ENCODE measurements at regions not wholly inside any gene's neighbourhood (a gene's known extent, or its start where the extent isn't known, plus 50 kb on each side); places are given as distances from the start of the nearest gene placed in this dataset.

- no peak for DNase-seq
- H3K4me3 ChIP-seq, result no peak overlapping the region
- ATAC-seq, result no peak
Observed at GRCh38 chr2:7133521-7133920, 216.3 kb downstream of the RNF144A start.

DNA sequence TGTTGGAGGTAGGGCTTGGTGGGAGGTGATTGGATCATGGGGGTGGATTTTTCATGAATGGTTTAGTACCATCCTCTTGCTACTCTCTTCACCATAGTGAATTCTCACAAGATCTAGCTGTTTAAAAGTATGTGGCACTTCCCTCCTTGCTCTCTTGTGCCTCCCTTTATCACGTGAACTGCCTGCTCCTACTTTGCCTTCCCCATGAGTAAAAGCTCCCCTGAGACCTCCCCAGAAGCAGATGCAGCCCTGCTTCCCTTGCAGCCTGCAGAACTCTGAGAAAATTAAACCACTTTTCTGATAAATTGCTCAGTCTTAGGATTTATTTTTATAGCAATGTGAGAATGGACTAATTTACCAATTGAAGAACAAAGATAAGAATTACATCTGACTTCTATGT lies 223.1 kb downstream of the RNF144A start:
- Histone ChIP-seq H3K4me3 (no peak overlapping the region), H3K36me3 (no peaks in the 10 kb centered on the region), H3K27me3 (no peaks in the 10 kb centered on the region), H3K4me1 (no peaks in the 10 kb centered on the region), H3K27ac (no peak overlapping the region), H3K9me3 (no peaks in the 10 kb centered on the region)
- FAIRE-seq (no peak), ATAC-seq (no peak), DNase-seq (no peak)
- intact Hi-C loops (cut with DNase I), result no loop called here
- no peak for TF ChIP-seq CTCF (IDR thresholded peaks at IDR 0.05)
- 87 to 88% methylated on average over 1 of the region's 1 CpG for WGBS, 2 donors

More at GRCh38 chr2:7133521-7133920, 216.3 kb downstream of the RNF144A start:
- H3K27me3 ChIP-seq, result no peaks in the 10 kb centered on the region
- no peak for TF ChIP-seq CTCF (IDR thresholded peaks at IDR 0.05)
- no peak overlapping the region for H3K27ac ChIP-seq
- FAIRE-seq, result no peak
- no peaks in the 10 kb centered on the region for H3K36me3 ChIP-seq
- no peaks in the 10 kb centered on the region for H3K9me3 ChIP-seq
- WGBS, 2 donors, result 94 to 99% methylated on average over 4 of the region's 4 CpGs
- H3K4me1 ChIP-seq, result no peaks in the 10 kb centered on the region
- intact Hi-C loops (cut with DNase I), result no loop called here

DNA sequence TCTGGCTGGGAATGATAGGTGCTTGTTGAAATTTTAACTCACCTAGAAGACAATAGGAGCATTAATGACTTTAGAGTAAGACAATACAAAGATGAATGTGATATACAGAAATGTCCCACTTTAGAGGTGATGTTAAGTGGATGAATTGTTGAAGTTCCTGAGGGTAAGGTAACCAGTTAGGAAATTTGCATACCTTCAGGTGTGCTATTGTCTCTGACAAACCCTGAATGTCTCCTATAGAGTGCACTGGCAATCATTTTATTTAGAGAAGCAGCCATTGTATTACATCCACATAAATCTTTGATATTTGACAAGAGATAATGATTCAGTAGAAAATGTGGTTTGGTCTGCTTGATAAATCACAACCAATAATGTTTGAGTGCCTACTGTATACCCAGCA lies 228.5 kb downstream of the RNF144A start:
- no peak for FAIRE-seq
- no peak for TF ChIP-seq CTCF (IDR thresholded peaks at IDR 0.05)

DNA sequence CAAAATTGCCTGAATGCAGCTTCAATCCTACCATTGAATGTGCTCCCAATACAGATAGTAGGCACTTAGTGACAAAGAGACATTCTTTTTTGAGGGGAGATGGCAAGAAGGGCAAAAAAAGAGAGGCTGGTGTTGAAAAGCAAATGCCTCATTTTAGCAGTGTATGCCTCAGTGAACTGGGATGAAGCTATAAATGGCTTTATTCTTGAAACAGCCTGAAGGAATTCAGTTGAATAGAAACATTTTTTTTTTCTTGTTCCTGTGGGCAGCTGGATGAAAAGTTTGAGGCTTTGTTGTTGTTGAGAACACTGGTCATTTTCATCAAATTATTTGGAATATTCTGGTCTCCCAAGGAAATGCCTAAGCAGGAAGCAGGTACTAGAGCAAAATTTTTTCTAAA lies 228.9 kb downstream of the RNF144A start:
- TF ChIP-seq CTCF (IDR thresholded peaks at IDR 0.05), result no peak
- ATAC-seq (no peak), FAIRE-seq (no peak), DNase-seq (no peak)
- Histone ChIP-seq H3K9me3 (no peaks in the 10 kb centered on the region), H3K36me3 (no peaks in the 10 kb centered on the region), H3K4me3 (no peak overlapping the region), H3K4me1 (no peaks in the 10 kb centered on the region), H3K27me3 (no peaks in the 10 kb centered on the region), H3K27ac (no peak overlapping the region)
- intact Hi-C loops (cut with DNase I), result no loop called here

More for the DNA sequence above, 228.5 kb downstream of the RNF144A start:
- H3K27me3 ChIP-seq, result no peaks in the 10 kb centered on the region
- H3K36me3 ChIP-seq, result no peaks in the 10 kb centered on the region
- no peak overlapping the region for H3K27ac ChIP-seq
- H3K9me3 ChIP-seq, result no peaks in the 10 kb centered on the region
- no peak for DNase-seq
- no peak overlapping the region for H3K4me3 ChIP-seq
- ATAC-seq, result no peak
- no peaks in the 10 kb centered on the region for H3K4me1 ChIP-seq
- intact Hi-C loops (cut with DNase I), result no loop called here

DNA sequence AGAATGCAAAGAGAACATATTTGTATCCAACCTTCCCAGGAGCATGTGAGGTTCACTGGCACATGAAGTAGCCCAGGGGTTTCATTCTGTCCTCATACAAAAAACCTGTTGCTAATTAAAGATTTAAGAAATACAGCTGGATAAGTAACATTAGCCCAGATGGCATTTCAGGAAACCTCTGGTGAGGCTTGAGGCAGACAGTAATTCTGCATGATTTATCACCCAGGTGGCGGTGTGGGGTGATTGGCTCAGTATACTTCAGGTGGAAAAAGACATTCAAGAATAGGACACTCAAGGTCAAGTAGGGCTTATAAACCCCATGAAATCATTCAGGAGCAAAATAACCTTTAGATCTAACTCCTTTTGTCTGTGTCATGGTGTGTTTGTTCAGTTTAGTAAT lies 237.4 kb downstream of the RNF144A start:
- WGBS, 2 donors, result 91 to 94% methylated on average over 1 of the region's 1 CpG
- Histone ChIP-seq H3K27ac (no peak overlapping the region), H3K36me3 (no peaks in the 10 kb centered on the region), H3K27me3 (no peaks in the 10 kb centered on the region), H3K9me3 (no peaks in the 10 kb centered on the region), H3K4me3 (no peak overlapping the region), H3K4me1 (no peaks in the 10 kb centered on the region)
- intact Hi-C loops (cut with DNase I), result no loop called here
- no peak for FAIRE-seq
- ATAC-seq, result no peak
- no peak for DNase-seq
- TF ChIP-seq CTCF (IDR thresholded peaks at IDR 0.05), result no peak
